Rectal smooth muscle tissue (tissue), 1 donor: ENCODE measurements at regions not wholly inside any gene's neighbourhood (a gene's known extent, or its start where the extent isn't known, plus 50 kb on each side); places are given as distances from the start of the nearest gene placed in this dataset.

Experiments used
- H3K27ac ChIP-seq: one replicate; pipeline ENCODE4 v1.7.0; 2013; ENCODE audit warnings: low read depth, low read length, inconsistent platforms
- H3K27me3 ChIP-seq: one replicate; pipeline ENCODE4 v1.7.0; 2013; ENCODE audit warnings: low read length; ENCODE audit not compliant: control insufficient read depth, insufficient read depth
- H3K36me3 ChIP-seq: one replicate; pipeline ENCODE4 v1.7.0; 2013; ENCODE audit warnings: low read length; ENCODE audit not compliant: control insufficient read depth, insufficient read depth
- H3K4me1 ChIP-seq: one replicate; pipeline ENCODE4 v1.7.0; 2013; ENCODE audit warnings: low read length; ENCODE audit not compliant: control insufficient read depth, insufficient read depth
- H3K4me3 ChIP-seq: one replicate; pipeline ENCODE4 v1.7.0; 2013; ENCODE audit warnings: low read length
- H3K9ac ChIP-seq: one replicate; pipeline ENCODE4 v1.7.0; 2013; ENCODE audit warnings: low read length

GRCh38 chr18:79608069-79608468 is 71.5 kb upstream of the CTDP1 start:
- Histone ChIP-seq H3K36me3 (no peaks in the 10 kb centered on the region), H3K9ac (no peak overlapping the region), H3K27ac (no peak overlapping the region), H3K4me3 (no peak overlapping the region), H3K4me1 (no peaks in the 10 kb centered on the region), H3K27me3 (no peaks in the 10 kb centered on the region)

- no peak overlapping the region for H3K27ac ChIP-seq
- no peak overlapping the region for H3K9ac ChIP-seq
- H3K4me3 ChIP-seq = no peak overlapping the region
- no peaks in the 10 kb centered on the region for H3K36me3 ChIP-seq
- H3K27me3 ChIP-seq = no peaks in the 10 kb centered on the region
- H3K4me1 ChIP-seq = no peaks in the 10 kb centered on the region
Observed at GRCh38 chr18:79608535-79608934, 71.1 kb upstream of the CTDP1 start.

- H3K4me3 ChIP-seq = no peak overlapping the region
- no peak overlapping the region for H3K27ac ChIP-seq
- H3K4me1 ChIP-seq = no peaks in the 10 kb centered on the region
- no peaks in the 10 kb centered on the region for H3K27me3 ChIP-seq
- H3K9ac ChIP-seq = no peak overlapping the region
- no peaks in the 10 kb centered on the region for H3K36me3 ChIP-seq
Observed at GRCh38 chr18:79608999-79609461, 70.6 kb upstream of the CTDP1 start.

GRCh38 chr18:79609841-79610281 is 69.7 kb upstream of the CTDP1 start:
- no peaks in the 10 kb centered on the region for H3K4me1 ChIP-seq
- H3K36me3 ChIP-seq = no peaks in the 10 kb centered on the region
- no peak overlapping the region for H3K9ac ChIP-seq
- H3K4me3 ChIP-seq = no peak overlapping the region
- H3K27ac ChIP-seq = no peak overlapping the region
- no peaks in the 10 kb centered on the region for H3K27me3 ChIP-seq

GRCh38 chr18:79610461-79611039 is 69.1 kb upstream of the CTDP1 start:
- Histone ChIP-seq H3K4me1 (no peaks in the 10 kb centered on the region), H3K9ac (no peak overlapping the region), H3K27ac (no peak overlapping the region), H3K36me3 (no peaks in the 10 kb centered on the region), H3K27me3 (no peaks in the 10 kb centered on the region), H3K4me3 (no peak overlapping the region)

GRCh38 chr18:79611040-79611681 is 68.4 kb upstream of the CTDP1 start:
- Histone ChIP-seq H3K36me3 (no peaks in the 10 kb centered on the region), H3K9ac (no peak overlapping the region), H3K27me3 (no peaks in the 10 kb centered on the region), H3K4me3 (no peak overlapping the region), H3K27ac (no peak overlapping the region), H3K4me1 (no peaks in the 10 kb centered on the region)

- no peaks in the 10 kb centered on the region for H3K36me3 ChIP-seq
- no peak overlapping the region for H3K4me3 ChIP-seq
- no peaks in the 10 kb centered on the region for H3K4me1 ChIP-seq
- no peak overlapping the region for H3K27ac ChIP-seq
- H3K27me3 ChIP-seq = no peaks in the 10 kb centered on the region
- H3K9ac ChIP-seq = no peak overlapping the region
Observed at GRCh38 chr18:79612291-79613108, 67.1 kb upstream of the CTDP1 start.

GRCh38 chr18:79613186-79613931 is 66.2 kb upstream of the CTDP1 start:
- no peaks in the 10 kb centered on the region for H3K36me3 ChIP-seq
- no peak overlapping the region for H3K9ac ChIP-seq
- no peak overlapping the region for H3K4me3 ChIP-seq
- no peaks in the 10 kb centered on the region for H3K27me3 ChIP-seq
- no peak overlapping the region for H3K27ac ChIP-seq
- H3K4me1 ChIP-seq = no peaks in the 10 kb centered on the region

- no peak overlapping the region for H3K27ac ChIP-seq
- no peaks in the 10 kb centered on the region for H3K36me3 ChIP-seq
- H3K4me3 ChIP-seq = no peak overlapping the region
- H3K27me3 ChIP-seq = no peaks in the 10 kb centered on the region
- H3K4me1 ChIP-seq = no peaks in the 10 kb centered on the region
- H3K9ac ChIP-seq = no peak overlapping the region
Observed at GRCh38 chr18:79614211-79614955, 65.2 kb upstream of the CTDP1 start.

GRCh38 chr18:79615091-79615490 is 64.5 kb upstream of the CTDP1 start:
- H3K9ac ChIP-seq = no peak overlapping the region
- H3K27me3 ChIP-seq = no peaks in the 10 kb centered on the region
- H3K27ac ChIP-seq = no peak overlapping the region
- no peaks in the 10 kb centered on the region for H3K36me3 ChIP-seq
- H3K4me3 ChIP-seq = no peak overlapping the region
- H3K4me1 ChIP-seq = no peaks in the 10 kb centered on the region

GRCh38 chr18:79615586-79615985 is 64.0 kb upstream of the CTDP1 start:
- H3K4me1 ChIP-seq = no peaks in the 10 kb centered on the region
- no peak overlapping the region for H3K9ac ChIP-seq
- H3K4me3 ChIP-seq = no peak overlapping the region
- no peaks in the 10 kb centered on the region for H3K36me3 ChIP-seq
- no peak overlapping the region for H3K27ac ChIP-seq
- no peaks in the 10 kb centered on the region for H3K27me3 ChIP-seq
